H9 (cell line): ENCODE measurements at regions not wholly inside any gene's neighbourhood (a gene's known extent, or its start where the extent isn't known, plus 50 kb on each side); places are given as distances from the start of the nearest gene placed in this dataset.

Source experiments
- DNase-seq: peaks from one replicate; pipeline ENCODE4 v3.0.0-alpha.2; 2017
- H2AFZ ChIP-seq: one replicate; pipeline ENCODE4 v1.6.1; 2013; ENCODE audit warnings: mild to moderate bottlenecking, low read length, control low read depth, moderate library complexity
- H2AK5ac ChIP-seq: 2 replicates; pipeline ENCODE4 v1.6.1; 2013; ENCODE audit warnings: low read length, control low read depth, mixed read lengths; ENCODE audit not compliant: insufficient read length
- H2BK120ac ChIP-seq: one replicate; pipeline ENCODE4 v1.6.1; 2013; ENCODE audit warnings: low read depth, mild to moderate bottlenecking, low read length, control low read depth, inconsistent platforms; ENCODE audit not compliant: poor library complexity, severe bottlenecking
- H2BK12ac ChIP-seq: 2 replicates; pipeline ENCODE4 v1.6.1; 2013; ENCODE audit warnings: low read length, control low read depth, mixed read lengths, low read depth; ENCODE audit not compliant: insufficient read length
- H2BK15ac ChIP-seq: 2 replicates; pipeline ENCODE4 v1.6.1; 2013; ENCODE audit warnings: low read depth, low read length, control low read depth
- H2BK20ac ChIP-seq: one replicate; pipeline ENCODE4 v1.6.1; 2013; ENCODE audit warnings: low read depth, mild to moderate bottlenecking, low read length, control low read depth, inconsistent platforms; ENCODE audit not compliant: poor library complexity, severe bottlenecking
- H2BK5ac ChIP-seq: 2 replicates; pipeline ENCODE4 v1.6.1; 2013; ENCODE audit warnings: low read length, control low read depth, mixed read lengths; ENCODE audit not compliant: insufficient read length
- H3K14ac ChIP-seq: 2 replicates; pipeline ENCODE4 v1.6.1; 2013; ENCODE audit warnings: low read length, control low read depth; ENCODE audit not compliant: insufficient read depth
- H3K18ac ChIP-seq: 2 replicates; pipeline ENCODE4 v1.6.1; 2013; ENCODE audit warnings: low read depth, mild to moderate bottlenecking, mixed read lengths, low read length, control low read depth; ENCODE audit not compliant: insufficient read length
- H3K23ac ChIP-seq: 2 replicates; pipeline ENCODE4 v1.6.1; 2013; ENCODE audit warnings: low read length, control low read depth, mixed read lengths, low read depth; ENCODE audit not compliant: insufficient read length
- H3K23me2 ChIP-seq: 2 replicates; pipeline ENCODE4 v1.6.1; 2013; ENCODE audit warnings: low read depth, mild to moderate bottlenecking, mixed read lengths, low read length, control low read depth; ENCODE audit not compliant: insufficient read length, poor library complexity, severe bottlenecking
- H3K27ac ChIP-seq: 2 replicates; pipeline ENCODE4 v1.5.1; 2013; ENCODE audit warnings: low read length, control low read depth, mixed read lengths, low read depth; ENCODE audit not compliant: insufficient read length
- H3K27me3 ChIP-seq: 2 replicates; pipeline ENCODE4 v1.6.1; 2013; ENCODE audit warnings: low read length, control low read depth, inconsistent platforms; ENCODE audit not compliant: insufficient read depth
- H3K4ac ChIP-seq: 2 replicates; pipeline ENCODE4 v1.6.1; 2013; ENCODE audit warnings: low read depth, mild to moderate bottlenecking, control low read depth, inconsistent platforms, low read length, moderate library complexity
- H3K4me1 ChIP-seq: 2 replicates; pipeline ENCODE4 v1.6.1; 2013; ENCODE audit warnings: low read length, control low read depth, inconsistent platforms; ENCODE audit not compliant: insufficient read depth
- H3K4me2 ChIP-seq: 2 replicates; pipeline ENCODE4 v1.6.1; 2013; ENCODE audit warnings: low read length, control low read depth, mixed read lengths; ENCODE audit not compliant: insufficient read length, insufficient read depth
- H3K56ac ChIP-seq: 2 replicates; pipeline ENCODE4 v1.6.1; 2013; ENCODE audit warnings: low read depth, mild to moderate bottlenecking, mixed read lengths, low read length, control low read depth; ENCODE audit not compliant: insufficient read length
- H3K79me1 ChIP-seq: 2 replicates; pipeline ENCODE4 v1.6.1; 2013; ENCODE audit warnings: low read depth, mild to moderate bottlenecking, moderate library complexity, low read length, control low read depth, inconsistent platforms; ENCODE audit not compliant: insufficient read depth, poor library complexity, severe bottlenecking
- H3K79me2 ChIP-seq: 2 replicates; pipeline ENCODE4 v1.6.1; 2013; ENCODE audit warnings: low read length, control low read depth, inconsistent platforms; ENCODE audit not compliant: insufficient read depth
- H3K9ac ChIP-seq: 2 replicates; pipeline ENCODE4 v1.6.1; 2013; ENCODE audit warnings: low read length, control low read depth, mixed read lengths; ENCODE audit not compliant: insufficient read length; ENCODE audit errors: extremely low read depth
- H3K9me3 ChIP-seq: one replicate; pipeline ENCODE4 v1.6.1; 2013; ENCODE audit warnings: low read depth, low read length, inconsistent platforms; ENCODE audit not compliant: control insufficient read depth
- H3T11ph ChIP-seq: one replicate; pipeline ENCODE4 v1.6.1; 2013; ENCODE audit warnings: mild to moderate bottlenecking, low read length, control low read depth, inconsistent platforms
- H4K20me1 ChIP-seq: one replicate; pipeline ENCODE4 v1.6.1; 2013; ENCODE audit not compliant: control insufficient read depth, insufficient read length, insufficient read depth
- H4K5ac ChIP-seq: 2 replicates; pipeline ENCODE4 v1.6.1; 2013; ENCODE audit warnings: low read depth, mild to moderate bottlenecking, mixed read lengths, low read length, control low read depth; ENCODE audit not compliant: insufficient read length
- H4K8ac ChIP-seq: replicated peaks from 2 replicates; pipeline ENCODE4 v1.6.1; 2013; ENCODE audit warnings: low read length, control low read depth, mixed read lengths, low read depth; ENCODE audit not compliant: insufficient read length
- H4K91ac ChIP-seq: 2 replicates; pipeline ENCODE4 v1.6.1; 2013; ENCODE audit warnings: low read depth, mild to moderate bottlenecking, moderate library complexity, mixed read lengths, low read length, control low read depth; ENCODE audit not compliant: insufficient read length
- H3K27ac Mint-ChIP-seq, 3 experiments: 2 replicates in 2 of 3; 3 replicates in 1 of 3; pipeline ENCODE4 v1.8.0; 2020 to 2021; ENCODE audit warnings: mixed read lengths in 3 of 3, mild to moderate bottlenecking in 1 of 3, moderate library complexity in 1 of 3
- H3K27me3 Mint-ChIP-seq: 2 replicates; pipeline ENCODE4 v1.8.0; 2021; ENCODE audit warnings: low read depth, mild to moderate bottlenecking, moderate library complexity, mixed read lengths
- H3K36me3 Mint-ChIP-seq, 3 experiments: 2 replicates in 2 of 3; 3 replicates in 1 of 3; pipeline ENCODE4 v1.8.0; 2020 to 2021; ENCODE audit warnings: low read depth in 3 of 3, mixed read lengths in 3 of 3; ENCODE audit not compliant: insufficient read depth in 1 of 3
- H3K4me1 Mint-ChIP-seq, 2 experiments: 2 replicates each; pipeline ENCODE4 v1.8.0; 2020; ENCODE audit warnings: mixed read lengths in 2 of 2
- H3K4me3 Mint-ChIP-seq, 2 experiments: 2 replicates in 1 of 2; 3 replicates in 1 of 2; pipeline ENCODE4 v1.8.0; 2020 to 2021; ENCODE audit warnings: mild to moderate bottlenecking in 2 of 2, mixed read lengths in 2 of 2, moderate library complexity in 1 of 2
- H3K9me3 Mint-ChIP-seq, 2 experiments: 2 replicates in 1 of 2; 3 replicates in 1 of 2; pipeline ENCODE4 v1.8.0; 2020; ENCODE audit warnings: mild to moderate bottlenecking in 2 of 2, mixed read lengths in 2 of 2, moderate library complexity in 1 of 2
- WGBS: extraction: QIAGEN DNeasy Blood & Tissue Kit; methylation state at CpG from one replicate; pipeline ENCODE4 v1.1.7; 2013; ENCODE audit warnings: missing lambda C conversion rate, low lambda C conversion rate, mixed read lengths; ENCODE audit not compliant: insufficient read length; ENCODE audit errors: extremely low coverage; 5-methylcytosine and 5-hydroxymethylcytosine counted together
- TF ChIP-seq, protein P1 (sequence below): fragments of 200-600 bp; sonication (generic); conservative IDR thresholded peaks from 3 replicates; pipeline ENCODE4 v1.8.0; 2021; ENCODE audit warnings: antibody characterized with exemption, mild to moderate bottlenecking

DNA sequence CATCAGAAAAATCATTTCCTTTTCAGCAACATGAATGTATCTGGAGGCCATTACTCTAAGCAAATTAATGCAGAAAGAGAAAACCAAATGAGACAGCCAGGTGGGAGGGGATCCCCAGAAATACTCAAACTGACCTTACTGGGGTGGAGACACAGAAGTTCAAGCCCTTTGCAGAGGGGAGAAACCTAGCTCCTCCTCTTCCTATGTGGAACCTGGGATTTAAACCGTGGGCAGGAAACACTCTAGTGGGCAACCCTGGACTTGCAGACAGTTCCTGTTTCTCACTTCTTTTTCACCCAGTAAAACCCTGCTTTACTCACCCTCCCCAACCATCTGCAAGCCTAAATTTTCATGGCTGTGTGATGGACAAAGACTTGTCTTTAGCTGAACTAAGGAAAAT, 61.3 kb downstream of the SLITRK6 start:
- Mint-ChIP-seq H3K27ac (no peak overlapping the region), H3K9me3 (no peaks in the 10 kb centered on the region)

More for the DNA sequence above, 61.3 kb downstream of the SLITRK6 start:
- no peak overlapping the region for H2BK120ac ChIP-seq
- no peak overlapping the region for H2BK20ac ChIP-seq
- no peak overlapping the region for H3K27ac ChIP-seq
- no peak overlapping the region for H3K14ac ChIP-seq
- no peak overlapping the region for H3K4ac ChIP-seq
- H2BK5ac ChIP-seq: no peak overlapping the region
- H4K20me1 ChIP-seq: no peaks in the 10 kb centered on the region
- DNase-seq: no peak
- no peaks in the 10 kb centered on the region; the same call in 1 of the 2 replicates for H3K4me1 ChIP-seq
- no peak overlapping the region for H2AK5ac ChIP-seq
- H4K8ac ChIP-seq: no peak overlapping the region
- H3K79me2 ChIP-seq: no peaks in the 10 kb centered on the region
- H2AFZ ChIP-seq: no peak overlapping the region
- no peak overlapping the region for H3K4me2 ChIP-seq
- no peak overlapping the region for H3K18ac ChIP-seq
- no peak overlapping the region for H3T11ph ChIP-seq
- H3K79me1 ChIP-seq: no peaks in the 10 kb centered on the region
- H3K23ac ChIP-seq: no peak overlapping the region
- H2BK12ac ChIP-seq: no peak overlapping the region
- no peak overlapping the region for H3K56ac ChIP-seq
- H3K27me3 ChIP-seq: no peaks in the 10 kb centered on the region
- Mint-ChIP-seq H3K4me1 (peaks cover 22 to 37% of the 10 kb centered on the region in 2 experiments), H3K27me3 (no peaks in the 10 kb centered on the region), H3K36me3 (peaks cover 0 to 6% (median 0%) of the 10 kb centered on the region in 3 experiments; a peak in 2 of 7 replicates), H3K4me3 (no peak overlapping the region)
- no peaks in the 10 kb centered on the region for H3K23me2 ChIP-seq
- H3K9ac ChIP-seq: no peak overlapping the region
- no peaks in the 10 kb centered on the region for H3K9me3 ChIP-seq
- H2BK15ac ChIP-seq: no peak overlapping the region
- no peak overlapping the region for H4K91ac ChIP-seq
- WGBS: no CpG with 5 or more reads among the region's 1 CpG
- TF ChIP-seq, protein P1, sequence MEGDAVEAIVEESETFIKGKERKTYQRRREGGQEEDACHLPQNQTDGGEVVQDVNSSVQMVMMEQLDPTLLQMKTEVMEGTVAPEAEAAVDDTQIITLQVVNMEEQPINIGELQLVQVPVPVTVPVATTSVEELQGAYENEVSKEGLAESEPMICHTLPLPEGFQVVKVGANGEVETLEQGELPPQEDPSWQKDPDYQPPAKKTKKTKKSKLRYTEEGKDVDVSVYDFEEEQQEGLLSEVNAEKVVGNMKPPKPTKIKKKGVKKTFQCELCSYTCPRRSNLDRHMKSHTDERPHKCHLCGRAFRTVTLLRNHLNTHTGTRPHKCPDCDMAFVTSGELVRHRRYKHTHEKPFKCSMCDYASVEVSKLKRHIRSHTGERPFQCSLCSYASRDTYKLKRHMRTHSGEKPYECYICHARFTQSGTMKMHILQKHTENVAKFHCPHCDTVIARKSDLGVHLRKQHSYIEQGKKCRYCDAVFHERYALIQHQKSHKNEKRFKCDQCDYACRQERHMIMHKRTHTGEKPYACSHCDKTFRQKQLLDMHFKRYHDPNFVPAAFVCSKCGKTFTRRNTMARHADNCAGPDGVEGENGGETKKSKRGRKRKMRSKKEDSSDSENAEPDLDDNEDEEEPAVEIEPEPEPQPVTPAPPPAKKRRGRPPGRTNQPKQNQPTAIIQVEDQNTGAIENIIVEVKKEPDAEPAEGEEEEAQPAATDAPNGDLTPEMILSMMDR: peak; percentile 25; the same call in 2 of the 3 replicates
- no peak overlapping the region for H4K5ac ChIP-seq
